MCF 10A (cell line): ENCODE measurements at regions not wholly inside any gene's neighbourhood (a gene's known extent, or its start where the extent isn't known, plus 50 kb on each side); places are given as distances from the start of the nearest gene placed in this dataset.

Experiments used
- BruUV-seq: library from RNA; stranded (reverse); fragments of 400-500 nt; replicated peaks from 2 replicates; lab custom pipeline; 2021; lab: Mats Ljungman, UMichigan
- CTCF ChIA-PET: fragments of 300-600 bp; sonication (Branson Sonifier 250); formaldehyde crosslinking; extraction: SDS; loops from one replicate; lab custom pipeline; 2021; ENCODE audit warnings: antibody characterized with exemption, inconsistent platforms; lab: Yijun Ruan, JAX
- POLR2A ChIA-PET: fragments of 300-600, 350-650 bp; sonication (Branson Sonifier 250); formaldehyde crosslinking; extraction: SDS; loops from one replicate; lab custom pipeline; 2020; ENCODE audit warnings: antibody characterized with exemption, inconsistent platforms; lab: Yijun Ruan, JAX
- DNase-seq: peaks from one replicate; pipeline ENCODE4 v3.0.0-alpha.2; 2018; ENCODE audit not compliant: unreplicated experiment
- H3K27ac Mint-ChIP-seq: one replicate; pipeline ENCODE4 v1.8.0; 2022; ENCODE audit warnings: mild to moderate bottlenecking, low read depth, mixed read lengths; ENCODE audit not compliant: unreplicated experiment
- H3K27me3 Mint-ChIP-seq: one replicate; pipeline ENCODE4 v1.8.0; 2022; ENCODE audit warnings: mixed read lengths; ENCODE audit not compliant: insufficient read depth, unreplicated experiment
- H3K36me3 Mint-ChIP-seq: one replicate; pipeline ENCODE4 v1.8.0; 2022; ENCODE audit warnings: mild to moderate bottlenecking, moderate library complexity, mixed read lengths; ENCODE audit not compliant: insufficient read depth, unreplicated experiment
- H3K4me1 Mint-ChIP-seq: one replicate; pipeline ENCODE4 v1.8.0; 2022; ENCODE audit warnings: mixed read lengths; ENCODE audit not compliant: insufficient read depth, unreplicated experiment
- H3K4me3 Mint-ChIP-seq: one replicate; pipeline ENCODE4 v1.8.0; 2022; ENCODE audit warnings: mild to moderate bottlenecking, moderate library complexity, mixed read lengths; ENCODE audit not compliant: unreplicated experiment
- H3K9me3 Mint-ChIP-seq: one replicate; pipeline ENCODE4 v1.8.0; 2022; ENCODE audit warnings: mixed read lengths; ENCODE audit not compliant: unreplicated experiment
- intact Hi-C: fragments of 100-400 bp; cut with micrococcal nuclease; formaldehyde crosslinking; loops from 2 replicates; pipeline ENCODE4 v1.14.1; 2022
- TF ChIP-seq, protein P1 (sequence below): fragments of 200-600 bp; IDR thresholded peaks from one replicate; pipeline ENCODE4 v1.8.0; 2022; ENCODE audit warnings: antibody characterized with exemption, mild to moderate bottlenecking; ENCODE audit not compliant: unreplicated experiment

DNA sequence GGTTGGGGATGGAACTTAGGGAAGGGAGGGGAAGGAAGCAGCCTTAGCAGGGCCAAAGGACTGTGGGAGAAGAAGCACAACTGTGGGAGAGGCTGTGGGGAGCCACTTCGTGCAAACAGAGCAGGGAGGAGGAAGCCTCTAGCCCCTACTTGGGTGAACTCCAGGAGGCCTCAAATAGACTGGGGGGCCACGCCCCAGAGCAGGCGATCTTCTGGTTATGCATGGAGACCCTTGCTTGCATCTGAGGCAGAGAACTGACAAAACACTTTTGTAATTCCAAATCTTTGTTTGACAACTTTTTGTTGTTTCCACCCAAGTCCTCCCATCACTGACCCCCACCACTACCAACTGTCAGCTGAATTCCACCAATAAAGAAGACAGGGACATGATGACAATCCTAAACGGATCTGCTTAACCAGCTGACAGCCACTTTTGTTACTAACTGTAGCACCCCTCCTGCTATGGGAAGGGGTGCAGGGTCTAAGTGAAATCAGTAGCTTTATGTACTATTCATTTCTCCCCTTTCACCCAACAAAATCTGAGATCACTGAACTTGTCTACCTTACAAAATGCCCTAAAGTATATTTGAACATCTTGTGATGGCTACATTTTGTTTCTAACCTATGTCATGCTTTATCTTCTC, 80.5 kb upstream of the CPO start:
- no peak overlapping the region for H3K4me3 Mint-ChIP-seq
- BruUV-seq = no TSS peak
- no peaks in the 10 kb centered on the region for H3K36me3 Mint-ChIP-seq
- TF ChIP-seq, protein P1, sequence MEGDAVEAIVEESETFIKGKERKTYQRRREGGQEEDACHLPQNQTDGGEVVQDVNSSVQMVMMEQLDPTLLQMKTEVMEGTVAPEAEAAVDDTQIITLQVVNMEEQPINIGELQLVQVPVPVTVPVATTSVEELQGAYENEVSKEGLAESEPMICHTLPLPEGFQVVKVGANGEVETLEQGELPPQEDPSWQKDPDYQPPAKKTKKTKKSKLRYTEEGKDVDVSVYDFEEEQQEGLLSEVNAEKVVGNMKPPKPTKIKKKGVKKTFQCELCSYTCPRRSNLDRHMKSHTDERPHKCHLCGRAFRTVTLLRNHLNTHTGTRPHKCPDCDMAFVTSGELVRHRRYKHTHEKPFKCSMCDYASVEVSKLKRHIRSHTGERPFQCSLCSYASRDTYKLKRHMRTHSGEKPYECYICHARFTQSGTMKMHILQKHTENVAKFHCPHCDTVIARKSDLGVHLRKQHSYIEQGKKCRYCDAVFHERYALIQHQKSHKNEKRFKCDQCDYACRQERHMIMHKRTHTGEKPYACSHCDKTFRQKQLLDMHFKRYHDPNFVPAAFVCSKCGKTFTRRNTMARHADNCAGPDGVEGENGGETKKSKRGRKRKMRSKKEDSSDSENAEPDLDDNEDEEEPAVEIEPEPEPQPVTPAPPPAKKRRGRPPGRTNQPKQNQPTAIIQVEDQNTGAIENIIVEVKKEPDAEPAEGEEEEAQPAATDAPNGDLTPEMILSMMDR = no peak
- ChIA-PET CTCF (interaction anchor here (0.9 to 1.1 kb wide), 2 partner anchors 20 to 74 kb away, joined by 3 read pairs; no protein-coding TSS in a partner anchor), POLR2A (no interaction called here)
- no peak for DNase-seq
- H3K4me1 Mint-ChIP-seq = peaks cover 10% of the 10 kb centered on the region
- no peak overlapping the region for H3K27ac Mint-ChIP-seq
- H3K9me3 Mint-ChIP-seq = no peaks in the 10 kb centered on the region
- no peaks in the 10 kb centered on the region for H3K27me3 Mint-ChIP-seq
- intact Hi-C loops = no loop called here

DNA sequence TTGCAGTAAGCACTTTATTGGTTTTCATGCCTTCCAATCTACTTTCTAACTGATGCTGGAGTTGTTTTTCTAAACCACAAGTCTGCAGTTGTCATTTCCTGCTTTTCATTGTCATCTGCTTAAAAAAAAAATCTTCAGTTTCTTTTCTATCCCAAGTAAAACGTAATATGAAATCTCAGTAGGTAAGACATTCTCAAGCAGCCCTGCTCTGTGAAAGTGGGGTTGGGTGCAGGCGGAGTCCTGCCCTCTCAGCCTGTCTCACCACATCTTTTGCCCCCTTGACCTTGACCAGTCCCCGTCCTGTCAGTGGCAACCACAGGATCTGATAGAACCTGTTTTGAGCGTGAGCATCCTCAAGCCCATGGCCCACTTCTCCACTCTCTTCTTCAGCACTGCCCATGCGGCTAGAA, 80.0 kb upstream of the CPO start:
- H3K27me3 Mint-ChIP-seq = no peaks in the 10 kb centered on the region
- DNase-seq = no peak
- no peak overlapping the region for H3K4me3 Mint-ChIP-seq
- no peaks in the 10 kb centered on the region for H3K9me3 Mint-ChIP-seq
- intact Hi-C loops = no loop called here
- TF ChIP-seq, protein P1 = no peak
- POLR2A ChIA-PET = no interaction called here
- BruUV-seq = no TSS peak
- no peaks in the 10 kb centered on the region for H3K36me3 Mint-ChIP-seq
- CTCF ChIA-PET = interaction anchor here (0.9 to 1.1 kb wide), 2 partner anchors 21 to 75 kb away, joined by 3 read pairs; no protein-coding TSS in a partner anchor
- H3K27ac Mint-ChIP-seq = no peak overlapping the region
- peaks cover 10% of the 10 kb centered on the region for H3K4me1 Mint-ChIP-seq

DNA sequence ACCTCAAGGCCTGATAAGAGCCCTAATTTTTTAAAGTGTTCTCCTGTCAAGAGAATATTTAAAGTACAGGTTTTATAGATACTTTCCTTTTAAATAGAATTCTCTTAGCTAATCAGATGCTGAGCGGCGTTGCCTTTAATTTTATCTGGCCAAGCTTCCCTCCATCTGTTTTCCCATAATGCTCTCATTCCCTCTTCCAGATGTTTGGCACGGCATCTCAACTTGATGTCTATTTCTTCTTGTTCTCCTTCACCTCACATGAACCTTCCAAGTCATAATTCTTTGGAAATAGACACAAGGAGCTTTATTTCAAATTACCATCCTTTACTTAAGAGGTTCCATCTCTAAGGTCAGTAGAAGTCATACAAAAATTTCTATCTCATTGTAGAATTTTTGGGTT, 76.1 kb upstream of the CPO start:
- intact Hi-C loops = no loop called here
- no peaks in the 10 kb centered on the region for H3K36me3 Mint-ChIP-seq
- no TSS peak for BruUV-seq

DNA sequence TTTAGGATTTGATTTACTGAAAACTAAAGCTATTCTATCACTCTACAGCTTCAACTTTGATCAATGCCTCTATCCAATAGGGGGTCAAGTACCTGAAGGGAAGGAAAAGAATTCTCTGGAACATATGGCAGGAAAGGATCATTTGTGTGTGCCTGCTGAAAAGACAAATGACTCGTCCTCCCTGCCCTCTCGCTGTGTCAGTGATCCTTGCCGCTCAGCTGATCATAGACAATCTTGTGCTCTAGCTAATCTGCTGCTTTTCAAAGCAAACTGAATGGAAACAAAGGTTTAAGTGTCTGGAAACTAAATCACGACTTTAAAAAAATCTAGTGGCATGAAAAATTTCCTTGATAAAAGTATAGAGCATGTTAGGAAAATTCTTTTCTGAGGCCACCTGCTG, 75.6 kb upstream of the CPO start:
- Mint-ChIP-seq H3K4me1 (no peaks in the 10 kb centered on the region), H3K9me3 (no peaks in the 10 kb centered on the region), H3K36me3 (no peaks in the 10 kb centered on the region), H3K27me3 (no peaks in the 10 kb centered on the region), H3K27ac (no peak overlapping the region), H3K4me3 (no peak overlapping the region)
- ChIA-PET CTCF (interaction anchor here (0.6 kb wide), 1 partner anchor 609 kb away, joined by 3 read pairs; no protein-coding TSS in a partner anchor), POLR2A (no interaction called here)
- TF ChIP-seq, protein P1 = no peak
- no TSS peak for BruUV-seq
- intact Hi-C loops = no loop called here
- no peak for DNase-seq

More for the DNA sequence above, 76.1 kb upstream of the CPO start:
- no peak overlapping the region for H3K27ac Mint-ChIP-seq
- TF ChIP-seq, protein P1 = no peak
- ChIA-PET POLR2A (no interaction called here), CTCF (no interaction called here)
- H3K27me3 Mint-ChIP-seq = no peaks in the 10 kb centered on the region
- H3K4me3 Mint-ChIP-seq = no peak overlapping the region
- no peaks in the 10 kb centered on the region for H3K4me1 Mint-ChIP-seq
- H3K9me3 Mint-ChIP-seq = no peaks in the 10 kb centered on the region
- no peak for DNase-seq
